SK-N-SH (cell line): ENCODE measurements at regions not wholly inside any gene's neighbourhood (a gene's known extent, or its start where the extent isn't known, plus 50 kb on each side); places are given as distances from the start of the nearest gene placed in this dataset.

Experiments used
- CTCF ChIA-PET: fragments of 300-600, 350-600 bp; formaldehyde crosslinking; extraction: SDS; loops from one replicate; lab custom pipeline; 2021; lab: Yijun Ruan, JAX
- POLR2A ChIA-PET: fragments of 350-600 bp; sonication (Branson Sonifier 250); formaldehyde crosslinking; extraction: SDS; loops from one replicate; lab custom pipeline; 2020; ENCODE audit warnings: antibody characterized with exemption, inconsistent platforms; lab: Yijun Ruan, JAX
- DNase-seq: peaks from one replicate; pipeline ENCODE4 v3.0.0; 2012
- H2AFZ ChIP-seq: fragments of 200-600 bp; sonication (generic); 2 replicates; pipeline ENCODE4 v1.8.1; 2016; ENCODE audit warnings: antibody characterized with exemption, mild to moderate bottlenecking, low read depth
- H3F3A ChIP-seq: fragments of 200-600 bp; sonication (generic); replicated peaks from 2 replicates; pipeline ENCODE3; 2016; ENCODE audit warnings: antibody characterized with exemption, mild to moderate bottlenecking; ENCODE audit not compliant: insufficient read depth
- H3K27ac ChIP-seq, 2 experiments: fragments of 200-500 bp in 1 of 2; fragments of 200-600 bp in 1 of 2; sonication (Bioruptor generic) in 1 of 2; sonication (generic), shearing (Covaris generic) in 1 of 2; 2 replicates each; pipeline versions ENCODE4 v1.5.1 to v1.6.1; 2014 to 2016; ENCODE audit warnings: low read depth in 2 of 2, inconsistent platforms in 1 of 2, low read length in 1 of 2, mild to moderate bottlenecking in 1 of 2, mixed read lengths in 1 of 2
- H3K27me3 ChIP-seq: fragments of 200-600 bp; sonication (generic), shearing (Covaris generic); 2 replicates; pipeline ENCODE4 v1.6.1; 2016; ENCODE audit warnings: mixed run types; ENCODE audit not compliant: insufficient read depth
- H3K36me3 ChIP-seq, 2 experiments: fragments of 200-500 bp in 1 of 2; fragments of 200-600 bp in 1 of 2; sonication (Bioruptor generic) in 1 of 2; sonication (generic) in 1 of 2; replicated peaks in 1 of 2; 2 replicates each; pipeline versions ENCODE3 to v1.5.1; 2014 to 2016; ENCODE audit warnings: low read length in 1 of 2, mild to moderate bottlenecking in 1 of 2; ENCODE audit not compliant: insufficient read depth in 2 of 2, control insufficient read depth in 1 of 2
- H3K4me1 ChIP-seq, 2 experiments: fragments of 200-500 bp in 1 of 2; fragments of 200-600 bp in 1 of 2; sonication (Bioruptor generic) in 1 of 2; sonication (generic), shearing (Covaris generic) in 1 of 2; 2 replicates each; pipeline versions ENCODE4 v1.5.1 to v1.6.1; 2014 to 2016; ENCODE audit warnings: low read depth in 1 of 2, low read length in 1 of 2, mixed run types in 1 of 2; ENCODE audit not compliant: insufficient read depth in 2 of 2, control insufficient read depth in 1 of 2
- H3K4me2 ChIP-seq: fragments of 200-600 bp; sonication (generic), shearing (Covaris generic); 2 replicates; pipeline ENCODE4 v1.6.1; 2017; ENCODE audit warnings: mixed run types
- H3K4me3 ChIP-seq, 2 experiments: fragments of 200-500 bp in 1 of 2; fragments of 200-600 bp in 1 of 2; sonication (Bioruptor generic) in 1 of 2; sonication (generic), shearing (Covaris generic) in 1 of 2; 2 replicates each; pipeline versions ENCODE4 v1.5.1 to v1.8.1; 2014 to 2016; ENCODE audit warnings: low read depth in 2 of 2, inconsistent platforms in 1 of 2, low read length in 1 of 2, mild to moderate bottlenecking in 1 of 2, mixed read lengths in 1 of 2, moderate library complexity in 1 of 2
- H3K79me2 ChIP-seq: fragments of 200-600 bp; sonication (generic); 2 replicates; pipeline ENCODE4 v1.8.1; 2017; ENCODE audit warnings: mild to moderate bottlenecking; ENCODE audit not compliant: insufficient read depth
- H3K9ac ChIP-seq: fragments of 200-600 bp; sonication (generic); 2 replicates; pipeline ENCODE4 v1.6.1; 2017; ENCODE audit warnings: mixed run types
- H3K9me2 ChIP-seq: fragments of 200-600 bp; sonication (generic); 2 replicates; pipeline ENCODE4 v1.6.1; 2017; ENCODE audit warnings: mixed run types
- H3K9me3 ChIP-seq: fragments of 200-600 bp; sonication (generic); 2 replicates; pipeline ENCODE4 v1.6.1; 2017; ENCODE audit warnings: mixed run types, mild to moderate bottlenecking, moderate library complexity
- H4K20me1 ChIP-seq: fragments of 200-600 bp; sonication (generic); 2 replicates; pipeline ENCODE4 v1.6.1; 2017; ENCODE audit warnings: mild to moderate bottlenecking, mixed run types; ENCODE audit not compliant: insufficient read depth
- EZH2phosphoT487 ChIP-seq: fragments of 200-600 bp; sonication (generic); IDR thresholded peaks from 2 replicates; pipeline ENCODE4 v1.6.1; 2017; ENCODE audit warnings: low read depth, mixed run types, mild to moderate bottlenecking, antibody characterized with exemption, moderate library complexity, borderline replicate concordance
- FOXJ3 ChIP-seq: sonication (generic); formaldehyde crosslinking; IDR thresholded peaks from 2 replicates; pipeline ENCODE4 v1.5.1; 2020; ENCODE audit warnings: mild to moderate bottlenecking, missing genetic modification reagents
- JUND ChIP-seq: IDR thresholded peaks from 2 replicates; pipeline ENCODE4 v1.4.0; 2012
- MEF2A ChIP-seq: IDR thresholded peaks from 2 replicates; pipeline ENCODE4 v1.4.0; 2012; ENCODE audit warnings: low read depth, borderline replicate concordance
- MXI1 ChIP-seq: IDR thresholded peaks from 2 replicates; pipeline ENCODE4 v1.6.1; 2012; ENCODE audit warnings: mild to moderate bottlenecking, low read depth, low read length, improper control_type of control experiment
- POLR2AphosphoS5 ChIP-seq: IDR thresholded peaks from 2 replicates; pipeline ENCODE4 v1.6.1; 2012; ENCODE audit warnings: low read depth, low read length
- REST ChIP-seq: IDR thresholded peaks from 2 replicates; pipeline ENCODE4 v1.6.1; 2012; ENCODE audit warnings: mild to moderate bottlenecking, low read depth, low read length, moderate library complexity
- SMC3 ChIP-seq: IDR thresholded peaks from 2 replicates; pipeline ENCODE4 v1.6.1; 2012; ENCODE audit warnings: low read depth, low read length, improper control_type of control experiment
- TCF12 ChIP-seq: IDR thresholded peaks from 2 replicates; pipeline ENCODE4 v1.4.0; 2012
- TEAD4 ChIP-seq: IDR thresholded peaks from 2 replicates; pipeline ENCODE4 v1.4.0; 2012; ENCODE audit warnings: mild to moderate bottlenecking, borderline replicate concordance; ENCODE audit not compliant: insufficient read depth
- USF2 ChIP-seq: fragments of 150-350 bp; IDR thresholded peaks from 2 replicates; pipeline ENCODE4 v1.6.1; 2017; ENCODE audit warnings: antibody characterized with exemption, low read length, low read depth, borderline replicate concordance
- ZBTB33 ChIP-seq: IDR thresholded peaks from 2 replicates; pipeline ENCODE4 v1.4.0; 2012; ENCODE audit warnings: low read depth, borderline replicate concordance

- no peaks in the 10 kb centered on the region for H3K36me3 ChIP-seq
- no peaks in the 10 kb centered on the region for H3K9me3 ChIP-seq
- H3K4me1 ChIP-seq: no peaks in the 10 kb centered on the region
- CTCF ChIA-PET: interaction anchor here (1.1 to 1.5 kb wide), 3 partner anchors 14 to 83 kb away, joined by 3 to 4 read pairs (median 3); no protein-coding TSS in a partner anchor
- TF ChIP-seq FOXJ3 (CRISPR knock-in tag): no peak
- TF ChIP-seq SMC3: no peak
- TF ChIP-seq REST: no peak
- TF ChIP-seq POLR2AphosphoS5: no peak
- TF ChIP-seq MEF2A: no peak
- no peak for TF ChIP-seq ZBTB33
- TF ChIP-seq TEAD4: no peak
- no peak for TF ChIP-seq USF2
- no peak for TF ChIP-seq EZH2phosphoT487
- TF ChIP-seq JUND: no peak
- TF ChIP-seq TCF12: no peak
- TF ChIP-seq MXI1: no peak
- no peak for DNase-seq
- no peak overlapping the region for H3K27ac ChIP-seq
- H3K9ac ChIP-seq: no peak overlapping the region
- POLR2A ChIA-PET: no interaction called here
- H3K27me3 ChIP-seq: no peaks in the 10 kb centered on the region
- H4K20me1 ChIP-seq: no peaks in the 10 kb centered on the region
- H3F3A ChIP-seq: no peaks in the 10 kb centered on the region
- H3K79me2 ChIP-seq: no peaks in the 10 kb centered on the region
- no peak overlapping the region for H3K4me3 ChIP-seq
- H3K9me2 ChIP-seq: no peaks in the 10 kb centered on the region
- no peak overlapping the region for H2AFZ ChIP-seq
- no peak overlapping the region for H3K4me2 ChIP-seq
Observed at GRCh38 chr13:95463531-95463930, 89.0 kb upstream of the CLDN10 start.
